Liver (tissue), 7 donors: ENCODE measurements at regions not wholly inside any gene's neighbourhood (a gene's known extent, or its start where the extent isn't known, plus 50 kb on each side); places are given as distances from the start of the nearest gene placed in this dataset.
"Not testable (repeated sequence)": the region's sequence is repeated elsewhere in the genome, so short reads cannot be mapped to it uniquely, and the experiment has no call there.

ENCODE experiments used
- DNase-seq: peaks from one replicate; pipeline ENCODE4 v3.0.0-alpha.2; 2017; ENCODE audit warnings: low spot score
- H3K27ac ChIP-seq, 2 donors: one replicate each; pipeline ENCODE4 v1.7.0; 2013; ENCODE audit warnings: inconsistent platforms in 2 of 2, low read length in 2 of 2, control low read depth in 1 of 2, low read depth in 1 of 2, mild to moderate bottlenecking in 1 of 2
- H3K27me3 ChIP-seq, 4 donors: one replicate each; pipeline versions ENCODE4 v1.6.1 to v1.7.0; 2013; ENCODE audit warnings: low read length in 3 of 4, inconsistent platforms in 1 of 4, mild to moderate bottlenecking in 1 of 4, moderate library complexity in 1 of 4; ENCODE audit not compliant: control insufficient read depth in 4 of 4, insufficient read depth in 4 of 4
- H3K36me3 ChIP-seq, 4 donors: one replicate each; pipeline versions ENCODE4 v1.6.1 to v1.7.0; 2013; ENCODE audit warnings: low read length in 3 of 4, mild to moderate bottlenecking in 3 of 4, low read depth in 1 of 4, moderate library complexity in 1 of 4; ENCODE audit not compliant: control insufficient read depth in 4 of 4, insufficient read depth in 3 of 4
- H3K4me1 ChIP-seq, 4 donors: one replicate each; pipeline versions ENCODE4 v1.6.1 to v1.7.0; 2013; ENCODE audit warnings: low read length in 3 of 4, mild to moderate bottlenecking in 3 of 4, moderate library complexity in 1 of 4; ENCODE audit not compliant: control insufficient read depth in 4 of 4, insufficient read depth in 4 of 4
- H3K4me3 ChIP-seq, 3 donors: one replicate each; pipeline versions ENCODE4 v1.6.1 to v1.7.0; 2013; ENCODE audit warnings: low read length in 3 of 3, control low read depth in 1 of 3, low read depth in 1 of 3, mild to moderate bottlenecking in 1 of 3
- H3K9ac ChIP-seq, 2 donors: one replicate each; pipeline ENCODE4 v1.7.0; 2013; ENCODE audit warnings: low read length in 2 of 2, mild to moderate bottlenecking in 2 of 2, moderate library complexity in 2 of 2, control low read depth in 1 of 2, low read depth in 1 of 2
- H3K9me3 ChIP-seq, 4 donors: one replicate each; pipeline versions ENCODE4 v1.6.1 to v1.7.0; 2013; ENCODE audit warnings: low read length in 3 of 4; ENCODE audit not compliant: control insufficient read depth in 4 of 4
- ATF3 ChIP-seq: IDR thresholded peaks from 2 replicates; pipeline ENCODE4 v1.6.1; 2016; ENCODE audit warnings: antibody characterized with exemption
- FOXA1 ChIP-seq: IDR thresholded peaks from 2 replicates; pipeline ENCODE4 v1.6.1; 2016; ENCODE audit warnings: antibody characterized with exemption
- FOXA2 ChIP-seq: IDR thresholded peaks from 2 replicates; pipeline ENCODE4 v1.6.1; 2016; ENCODE audit warnings: antibody characterized with exemption
- HNF4A ChIP-seq, 2 donors: conservative IDR thresholded peaks; 2 replicates each; pipeline ENCODE4 v1.6.1; 2016; ENCODE audit warnings: antibody characterized with exemption in 2 of 2, mild to moderate bottlenecking in 2 of 2
- JUND ChIP-seq, 2 donors: IDR thresholded peaks; 2 replicates each; pipeline ENCODE4 v1.6.1; 2016; ENCODE audit warnings: antibody characterized with exemption in 2 of 2
- NR2F2 ChIP-seq: IDR thresholded peaks from 2 replicates; pipeline ENCODE4 v1.6.1; 2016; ENCODE audit warnings: antibody characterized with exemption
- REST ChIP-seq: IDR thresholded peaks from 2 replicates; pipeline ENCODE4 v1.6.1; 2016; ENCODE audit warnings: antibody characterized with exemption, mild to moderate bottlenecking
- SP1 ChIP-seq: IDR thresholded peaks from 2 replicates; pipeline ENCODE4 v1.6.1; 2018; ENCODE audit warnings: antibody characterized with exemption, mild to moderate bottlenecking
- YY1 ChIP-seq: IDR thresholded peaks from 2 replicates; pipeline ENCODE4 v1.6.1; 2016; ENCODE audit warnings: antibody characterized with exemption, mild to moderate bottlenecking
- WGBS: extraction: QIAGEN DNeasy Blood & Tissue Kit; methylation state at CpG from one replicate; pipeline ENCODE4 v1.1.7; 2013; 5-methylcytosine and 5-hydroxymethylcytosine counted together
- donor health status: healthy.
- donor health status: healthy.
- donor health status: healthy.
- donor health status: healthy.

- Histone ChIP-seq H3K36me3 (no peaks in the 10 kb centered on the region), H3K27me3 (no peaks in the 10 kb centered on the region), H3K27ac (no peak overlapping the region), H3K4me3 (no peak overlapping the region), H3K4me1 (no peaks in the 10 kb centered on the region), H3K9me3 (peaks cover 0 to 3% (median 1%) of the 10 kb centered on the region in 4 donors), H3K9ac (no peak overlapping the region)
- 69% methylated on average over 4 of the region's 4 CpGs for WGBS
- DNase-seq = no peak
- TF ChIP-seq HNF4A (conservative IDR thresholded peaks at IDR 0.05) = no peak
- no peak for TF ChIP-seq FOXA1
- TF ChIP-seq REST = no peak
- TF ChIP-seq FOXA2 = no peak
- no peak for TF ChIP-seq YY1
- TF ChIP-seq ATF3 = no peak
These were observed 716.2 kb downstream of the NXPH1 start for GRCh38 chr7:9149499-9150082.

- not testable (repeated sequence) for H3K4me1 ChIP-seq, H3K27me3 ChIP-seq, H3K9me3 ChIP-seq, H3K4me3 ChIP-seq, H3K9ac ChIP-seq, DNase-seq, H3K36me3 ChIP-seq, H3K27ac ChIP-seq
These were observed 730.3 kb downstream of the NXPH1 start for GRCh38 chr7:9163691-9164090.

- Histone ChIP-seq H3K4me1 (no peaks in the 10 kb centered on the region), H3K9me3 (no peaks in the 10 kb centered on the region), H3K36me3 (no peaks in the 10 kb centered on the region), H3K27me3 (peaks cover 0 to 2% (median 0%) of the 10 kb centered on the region in 4 donors), H3K4me3 (no peak overlapping the region), H3K9ac (no peak overlapping the region), H3K27ac (no peak overlapping the region)
- no peak for TF ChIP-seq ATF3
- TF ChIP-seq HNF4A (conservative IDR thresholded peaks at IDR 0.05) = no peak
- TF ChIP-seq NR2F2 = no peak
- TF ChIP-seq JUND (IDR thresholded peaks at IDR 0.05) = no peak
- no peak for TF ChIP-seq FOXA2
- 50% methylated on average over 3 of the region's 3 CpGs for WGBS
- no peak for DNase-seq
These were observed 742.5 kb downstream of the NXPH1 start for GRCh38 chr7:9175871-9176270.

- 55% methylated on average over 1 of the region's 1 CpG for WGBS
- no peak for TF ChIP-seq ATF3
- TF ChIP-seq NR2F2 = no peak
- no peak for TF ChIP-seq SP1
- peaks cover 0 to 2% (median 0%) of the 10 kb centered on the region in 4 donors for H3K27me3 ChIP-seq
- no peak for DNase-seq
- H3K4me3 ChIP-seq = no peak overlapping the region
- H3K27ac ChIP-seq = no peak overlapping the region
- H3K36me3 ChIP-seq = no peaks in the 10 kb centered on the region
- H3K9ac ChIP-seq = no peak overlapping the region
- H3K9me3 ChIP-seq = no peaks in the 10 kb centered on the region
- H3K4me1 ChIP-seq = no peaks in the 10 kb centered on the region
These were observed 747.9 kb downstream of the NXPH1 start for GRCh38 chr7:9181356-9181755.
